HG02763 (cell line): ENCODE measurements at regions not wholly inside any gene's neighbourhood (a gene's known extent, or its start where the extent isn't known, plus 50 kb on each side); places are given as distances from the start of the nearest gene placed in this dataset.

Experiments
- ATAC-seq: cut with Tn5 transposase; IDR thresholded peaks from one replicate; pipeline ENCODE4 v1.9.1; 2021; ENCODE audit warnings: mild to moderate bottlenecking, moderate library complexity; ENCODE audit not compliant: unreplicated experiment

- no peak for ATAC-seq
Observed at GRCh38 chr3:106792716-106793115, 584.5 kb upstream of the CCDC54 start.

GRCh38 chr3:106794442-106794841, 582.8 kb upstream of the CCDC54 start:
- no peak for ATAC-seq

GRCh38 chr3:106795553-106795952, 581.7 kb upstream of the CCDC54 start:
- ATAC-seq = no peak

GRCh38 chr3:106797461-106797860, 579.8 kb upstream of the CCDC54 start:
- no peak for ATAC-seq

GRCh38 chr3:106805625-106806024, 571.6 kb upstream of the CCDC54 start:
- ATAC-seq = no peak

- no peak for ATAC-seq
Observed at GRCh38 chr3:106806964-106807363, 570.3 kb upstream of the CCDC54 start.

- no peak for ATAC-seq
Observed at GRCh38 chr3:106809041-106809440, 568.2 kb upstream of the CCDC54 start.

- no peak for ATAC-seq
Observed at GRCh38 chr3:106809623-106810299, 567.5 kb upstream of the CCDC54 start.

- ATAC-seq = no peak
Observed at GRCh38 chr3:106810300-106810875, 566.9 kb upstream of the CCDC54 start.

- no peak for ATAC-seq
Observed at GRCh38 chr3:106811376-106811775, 565.9 kb upstream of the CCDC54 start.

GRCh38 chr3:106813742-106814141, 563.5 kb upstream of the CCDC54 start:
- no peak for ATAC-seq

GRCh38 chr3:106814231-106814630, 563.0 kb upstream of the CCDC54 start:
- ATAC-seq = no peak

GRCh38 chr3:106816838-106817237, 560.4 kb upstream of the CCDC54 start:
- no peak for ATAC-seq

GRCh38 chr3:106817706-106818105, 559.5 kb upstream of the CCDC54 start:
- no peak for ATAC-seq

GRCh38 chr3:106819440-106819839, 557.8 kb upstream of the CCDC54 start:
- no peak for ATAC-seq

- no peak for ATAC-seq
Observed at GRCh38 chr3:106820726-106821362, 556.4 kb upstream of the CCDC54 start.

GRCh38 chr3:106821801-106822200, 555.4 kb upstream of the CCDC54 start:
- ATAC-seq = no peak

- no peak for ATAC-seq
Observed at GRCh38 chr3:106822204-106822603, 555.0 kb upstream of the CCDC54 start.

- ATAC-seq = no peak
Observed at GRCh38 chr3:106823701-106824100, 553.5 kb upstream of the CCDC54 start.

GRCh38 chr3:106824856-106825255, 552.4 kb upstream of the CCDC54 start:
- no peak for ATAC-seq

GRCh38 chr3:106825962-106826605, 551.2 kb upstream of the CCDC54 start:
- no peak for ATAC-seq

GRCh38 chr3:106826791-106827311, 550.4 kb upstream of the CCDC54 start:
- no peak for ATAC-seq
